ENCODE measurements at regions not wholly inside any gene's neighbourhood (a gene's known extent, or its start where the extent isn't known, plus 50 kb on each side); places are given as distances from the start of the nearest gene placed in this dataset.

DNA sequence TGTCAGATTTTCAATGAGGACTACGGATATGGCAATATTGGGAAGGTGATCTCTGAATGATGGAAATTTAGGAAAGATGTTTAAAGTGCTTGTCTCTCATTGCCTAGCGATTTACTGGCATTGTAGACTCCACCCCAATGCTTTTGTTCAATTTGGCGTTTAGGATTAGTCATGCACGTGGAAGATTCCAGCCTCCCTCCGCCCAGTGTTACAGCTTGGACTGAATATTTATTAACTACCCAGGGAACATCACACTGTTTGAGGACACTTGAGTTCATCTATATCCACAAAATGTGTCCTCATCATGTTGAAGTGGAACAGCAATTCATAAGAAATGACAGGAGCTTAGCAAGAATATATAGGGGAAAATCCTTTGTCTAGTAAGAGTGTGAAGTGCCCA lies 738.8 kb upstream of the RBFOX1 start:
- no peak for DNase-seq (ENCODE audit: low spot score)

DNA sequence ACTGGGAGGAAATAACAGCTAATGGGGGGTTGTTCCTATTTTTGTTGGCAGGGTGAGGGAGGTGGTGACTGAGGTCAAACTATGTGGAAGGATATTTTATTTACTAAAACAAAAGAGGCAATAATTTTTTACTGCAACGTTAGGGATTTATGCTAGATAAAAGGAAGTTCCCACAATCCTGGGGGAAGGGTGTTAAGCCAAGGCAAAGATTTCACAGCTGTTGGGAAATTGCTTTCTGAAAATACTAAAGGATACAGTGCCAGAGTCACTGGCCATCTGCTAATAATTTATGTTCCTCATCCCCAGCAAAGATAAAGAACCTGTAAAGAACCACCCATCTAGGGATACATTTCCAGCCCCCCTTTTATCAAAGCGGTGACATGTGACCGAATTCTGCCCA lies 756.0 kb upstream of the RBFOX1 start:
- no peak for DNase-seq (ENCODE audit: low spot score)

DNA sequence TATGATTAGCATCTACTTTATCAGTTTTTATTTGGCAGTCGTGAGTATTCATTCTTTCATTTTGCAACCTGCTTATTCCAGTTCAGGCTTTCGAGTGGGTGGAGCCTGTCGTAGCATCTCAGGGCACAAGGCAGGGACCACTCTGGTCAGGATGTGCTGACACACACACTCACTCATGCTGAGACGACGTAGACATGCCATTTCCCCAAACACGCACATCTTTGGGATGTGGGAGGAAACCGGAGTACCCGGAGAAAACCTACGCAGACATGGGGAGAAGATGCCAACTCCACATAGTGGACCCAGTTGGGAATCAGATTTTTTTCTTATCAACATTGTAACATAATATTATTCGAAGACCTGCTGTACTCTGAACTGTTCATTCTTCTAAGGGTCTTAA lies 756.5 kb upstream of the RBFOX1 start:
- DNase-seq (ENCODE audit: low spot score), result no peak

DNA sequence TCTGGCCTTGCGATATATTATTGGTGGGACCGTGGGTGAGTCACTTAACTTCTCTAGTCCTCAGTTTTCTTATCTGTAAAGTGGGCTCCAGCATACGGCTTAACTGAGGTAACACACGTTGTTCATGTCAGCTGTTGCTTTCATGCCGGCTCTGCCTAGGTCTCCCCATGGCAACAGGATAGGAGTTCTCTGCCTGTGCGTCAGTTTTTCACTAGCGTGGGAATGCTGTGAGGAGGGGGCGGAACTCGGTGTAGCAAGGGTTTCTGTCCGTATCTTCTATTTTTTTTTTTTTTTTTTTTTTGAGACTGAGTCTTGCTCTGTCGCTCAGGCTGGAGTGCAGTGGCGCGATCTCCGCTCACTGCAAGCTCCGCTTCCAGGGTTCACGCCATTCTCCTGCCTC lies 758.5 kb upstream of the RBFOX1 start:
- no peak for DNase-seq (ENCODE audit: low spot score)

DNA sequence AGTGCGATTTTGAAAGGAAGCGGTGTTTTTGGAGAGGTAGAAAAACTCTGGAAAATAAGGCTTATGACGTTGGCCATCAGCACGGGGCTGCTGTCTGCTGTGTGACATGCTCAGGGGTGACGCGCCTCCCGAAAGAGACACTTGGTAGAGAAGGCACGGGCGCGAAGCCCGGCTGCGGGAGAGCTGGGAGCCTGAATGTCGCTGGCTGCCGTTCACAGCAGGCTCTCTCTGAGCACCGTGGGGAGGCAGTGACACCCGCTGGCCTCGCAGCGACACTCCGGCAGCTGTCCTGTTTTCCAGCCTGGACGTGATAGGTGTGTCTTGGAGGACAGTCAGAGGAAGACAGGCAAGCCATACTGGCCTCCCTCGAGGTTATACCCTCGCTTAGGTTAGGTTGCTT lies 759.1 kb upstream of the RBFOX1 start:
- DNase-seq (ENCODE audit: low spot score), result peak; percentile 9

DNA sequence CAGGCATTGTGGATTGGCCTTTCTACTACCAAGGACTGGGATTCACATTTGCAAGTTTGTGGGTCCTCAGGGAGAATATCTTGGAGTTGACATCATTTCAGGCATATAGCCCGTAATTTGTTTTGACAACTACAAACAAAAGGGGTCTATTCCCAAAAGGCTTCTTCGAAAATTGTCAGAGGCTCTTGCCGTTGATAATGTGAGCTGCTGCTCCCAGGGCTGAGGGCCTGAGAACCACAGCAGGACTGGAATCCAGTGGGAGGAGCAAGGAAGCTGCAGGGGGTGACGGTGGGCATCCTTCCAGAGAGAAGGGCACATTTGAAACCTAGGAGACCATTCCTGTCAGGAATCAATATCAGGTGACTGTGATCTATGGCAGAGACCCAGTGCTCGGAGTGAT lies 761.6 kb upstream of the RBFOX1 start:
- no peak for DNase-seq (ENCODE audit: low spot score)

DNA sequence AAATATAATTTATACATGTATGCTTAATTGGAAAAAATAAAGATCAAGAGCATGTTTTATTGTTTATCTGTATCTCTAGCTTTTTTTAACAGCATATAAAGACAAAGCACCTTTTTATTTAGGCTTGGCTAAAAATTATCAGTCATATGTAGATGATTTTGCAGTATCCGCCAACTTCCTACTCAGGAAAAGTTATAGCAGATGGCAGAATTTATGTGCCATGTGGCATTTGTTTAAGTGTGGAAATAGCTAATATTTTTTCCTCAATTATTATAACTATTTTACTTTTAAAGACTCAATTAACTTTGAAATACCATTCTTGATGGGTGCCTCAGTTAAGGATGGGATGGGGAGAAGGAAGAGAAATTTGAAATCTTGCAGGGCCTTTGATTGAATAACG lies 762.1 kb upstream of the RBFOX1 start:
- no peak for DNase-seq (ENCODE audit: low spot score)

DNA sequence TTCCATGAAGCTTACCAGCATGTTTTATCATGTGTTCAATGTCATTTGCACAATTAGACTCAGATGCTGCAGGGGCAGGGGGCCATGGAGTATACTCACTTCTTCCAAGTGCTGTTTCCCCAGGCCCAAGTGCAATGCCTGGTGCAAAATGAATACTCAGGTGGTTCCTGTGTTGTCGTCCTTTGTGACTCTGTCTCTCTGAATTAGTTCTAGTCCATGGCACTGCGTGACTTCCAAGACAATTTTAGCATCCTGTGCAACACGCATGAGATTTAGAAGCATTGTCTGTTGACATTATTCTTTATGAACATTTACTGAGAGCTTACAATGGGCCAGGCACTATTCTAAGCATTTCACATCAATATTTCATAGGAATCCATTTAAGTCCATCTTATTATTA lies 769.7 kb upstream of the RBFOX1 start:
- no peak for DNase-seq (ENCODE audit: low spot score)

DNA sequence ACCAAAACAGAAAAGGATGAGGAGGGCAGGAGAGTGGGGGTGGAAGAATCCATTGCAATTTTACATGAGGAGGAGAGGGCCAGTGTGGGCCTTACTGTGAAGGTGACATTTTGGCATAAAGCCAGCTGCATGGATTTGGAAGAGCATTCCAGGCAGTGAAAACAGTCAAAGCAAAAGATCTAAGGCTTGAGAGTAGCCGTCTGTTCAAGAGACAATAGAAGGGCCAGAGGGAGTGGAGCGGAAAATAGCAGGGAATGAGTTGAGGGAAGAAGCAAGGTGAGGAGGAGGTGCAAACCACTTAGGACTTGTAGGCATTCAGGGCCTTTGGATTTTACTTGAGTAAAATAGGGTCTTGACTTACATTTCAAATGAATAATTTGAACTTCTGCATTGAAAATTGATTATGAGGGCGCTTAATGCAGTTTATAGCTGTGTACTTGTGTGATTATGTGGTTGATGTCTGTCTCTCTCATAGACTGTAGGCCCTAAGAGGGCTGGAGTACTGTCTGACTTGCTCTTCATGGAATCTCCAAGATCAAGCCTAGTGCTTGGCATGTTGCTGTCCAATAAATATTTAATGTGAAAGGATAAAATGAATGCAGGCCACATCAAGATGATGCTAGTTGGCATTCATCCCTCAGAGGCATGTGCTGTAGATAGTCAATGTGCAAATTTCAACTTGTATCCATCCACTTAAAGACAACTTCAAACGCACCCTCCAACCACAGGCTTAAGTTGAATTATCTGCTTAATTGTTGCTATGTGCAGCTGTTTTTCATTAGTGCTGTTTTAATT lies 772.1 kb upstream of the RBFOX1 start:
- no peak for DNase-seq (ENCODE audit: low spot score)

DNA sequence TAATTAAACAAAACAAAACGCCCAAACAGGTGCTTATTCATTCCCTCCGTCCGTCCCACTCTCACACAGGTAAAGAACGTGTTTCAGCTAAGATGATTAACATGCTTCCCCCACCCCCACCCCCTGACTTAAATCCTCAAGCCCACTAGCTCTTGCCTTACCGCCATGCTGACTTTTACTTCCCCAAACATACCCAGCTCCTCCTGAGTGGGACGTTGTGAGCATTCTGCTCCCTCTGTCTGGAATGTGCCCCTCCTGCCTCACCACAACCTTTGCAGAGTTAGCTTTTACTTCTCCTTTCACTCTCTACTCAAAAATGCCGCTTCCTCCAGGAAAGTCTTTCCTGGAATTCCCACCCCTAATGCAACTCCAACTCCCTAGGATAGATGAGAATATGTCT lies 774.0 kb upstream of the RBFOX1 start:
- DNase-seq (ENCODE audit: low spot score), result no peak

DNA sequence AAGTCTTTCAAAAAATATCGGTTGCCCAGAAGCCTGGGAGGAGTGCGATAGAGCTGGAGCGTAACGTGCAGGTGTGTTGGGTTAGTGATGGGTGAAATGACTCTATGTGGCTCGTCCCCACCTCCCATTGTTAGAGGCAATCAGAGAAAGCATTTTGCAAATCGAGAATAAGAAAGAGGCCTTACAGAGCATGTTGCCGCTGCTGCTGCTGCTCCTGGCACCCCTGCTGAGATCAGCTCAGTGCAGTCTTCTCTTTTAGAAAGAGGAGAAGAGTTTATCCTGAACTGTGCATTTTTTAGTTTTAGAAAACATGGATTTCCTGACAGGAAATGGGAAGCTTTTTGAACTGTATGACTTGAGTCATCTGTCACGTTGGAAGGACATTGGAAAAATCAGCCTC lies 774.5 kb upstream of the RBFOX1 start:
- no peak for DNase-seq (ENCODE audit: low spot score)

DNA sequence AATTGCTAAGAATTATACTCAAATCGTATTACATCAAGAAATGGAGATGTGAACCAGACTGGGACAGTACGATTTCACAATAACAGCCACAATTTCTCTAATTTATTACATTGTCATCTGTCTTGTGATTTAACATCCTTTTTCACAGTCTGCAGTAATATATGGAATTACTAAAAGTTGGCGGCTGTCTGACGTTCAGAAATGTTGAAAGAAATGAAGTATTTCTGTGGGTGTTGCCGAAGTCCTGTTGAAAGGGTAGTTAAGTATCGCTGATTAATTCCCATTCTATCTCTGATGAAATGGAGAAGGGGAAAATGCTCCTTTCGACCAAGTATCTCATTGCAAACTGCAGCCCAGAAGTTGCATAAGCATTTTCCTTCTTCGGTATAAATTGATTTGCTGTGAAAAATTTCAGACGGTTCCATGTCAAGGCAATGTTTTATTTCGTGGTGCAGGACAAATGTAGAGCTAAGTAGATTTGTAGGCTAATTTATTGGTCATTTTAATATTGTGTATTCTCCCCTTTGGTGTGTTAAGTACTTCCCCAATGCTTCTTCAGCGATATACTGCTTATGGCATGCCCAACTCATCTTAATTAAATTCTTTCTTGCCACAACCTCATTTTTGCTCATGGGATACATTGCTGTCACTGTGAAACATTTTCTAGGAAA lies 775.2 kb upstream of the RBFOX1 start:
- DNase-seq (ENCODE audit: low spot score), result no peak

DNA sequence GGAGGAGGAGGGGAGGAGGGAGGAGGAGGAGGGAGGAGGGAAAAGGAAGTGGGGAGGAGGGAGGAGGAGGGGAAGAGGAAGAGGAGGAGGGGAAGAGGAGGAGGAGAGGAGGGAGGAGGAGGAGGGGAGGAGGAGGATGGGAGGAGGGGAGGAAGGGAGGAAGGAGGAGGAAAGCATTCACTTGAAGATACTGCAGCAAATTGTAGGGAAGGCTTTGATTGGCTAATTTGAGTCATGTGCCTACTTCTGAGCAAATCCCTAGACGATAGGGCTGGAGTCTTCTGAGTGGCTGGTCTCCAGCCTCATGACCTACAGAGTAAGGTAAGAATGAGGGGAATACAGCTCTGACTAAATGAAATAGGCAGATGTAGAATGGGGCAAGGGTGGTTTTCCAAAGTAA lies 783.2 kb upstream of the RBFOX1 start:
- no peak for DNase-seq (ENCODE audit: low spot score)

DNA sequence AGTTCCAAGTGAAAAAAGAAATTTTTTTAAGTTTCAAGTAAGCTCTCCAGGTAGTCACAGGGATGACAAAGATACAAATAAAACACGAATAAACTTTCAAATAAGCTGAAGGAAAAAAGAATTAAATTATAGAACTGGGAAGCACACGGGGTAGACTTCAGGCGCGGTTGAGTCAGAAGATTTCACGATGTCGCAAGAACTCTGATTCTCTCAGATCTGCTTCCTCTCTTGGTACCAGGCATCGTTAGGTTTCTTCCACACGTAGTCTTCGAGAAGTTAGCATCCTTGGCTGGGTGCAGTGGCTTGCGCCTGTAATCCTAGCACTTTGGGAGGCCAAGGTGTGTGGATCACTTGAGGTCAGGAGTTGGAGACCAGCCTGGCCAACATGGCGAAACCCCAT lies 784.1 kb upstream of the RBFOX1 start:
- DNase-seq (ENCODE audit: low spot score), result no peak

DNA sequence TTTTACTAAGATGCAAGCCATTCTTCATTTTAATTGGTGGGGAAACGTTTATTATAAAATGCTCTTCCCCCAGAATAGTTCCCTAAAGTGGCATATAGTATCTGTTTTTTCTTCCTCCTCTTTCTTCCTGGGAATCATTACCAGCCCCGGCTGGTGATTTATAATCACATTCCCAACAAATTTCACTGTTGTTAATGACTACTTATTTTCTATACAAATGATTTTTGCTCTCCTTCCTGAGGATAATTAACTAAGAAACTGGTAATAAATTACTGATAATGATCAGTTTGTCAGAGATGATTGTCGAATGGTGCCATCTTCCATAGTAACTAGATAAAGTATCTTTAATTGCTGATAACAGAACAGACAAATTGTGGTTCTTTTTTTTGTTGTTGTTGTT lies 785.5 kb upstream of the RBFOX1 start:
- DNase-seq (ENCODE audit: low spot score), result no peak

DNA sequence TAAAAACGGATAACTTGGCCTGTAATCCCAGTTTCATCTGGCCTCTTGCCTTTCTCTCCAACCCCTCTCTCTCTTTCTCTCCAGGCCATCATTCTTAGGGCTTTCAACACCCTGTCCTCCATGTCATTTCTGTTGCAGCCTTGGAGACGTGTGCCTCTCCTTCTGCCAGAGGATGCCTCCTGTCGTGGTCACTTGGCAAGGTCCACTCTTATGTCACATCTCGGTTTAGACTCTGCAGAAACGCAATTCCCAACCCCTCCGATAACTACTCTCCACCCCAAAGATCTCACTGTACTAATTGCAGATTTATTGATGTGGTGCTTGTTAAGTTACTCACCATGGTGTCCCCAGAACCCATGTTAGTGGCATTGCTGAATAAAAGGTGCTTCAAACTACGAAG lies 787.3 kb upstream of the RBFOX1 start:
- no peak for DNase-seq (ENCODE audit: low spot score)

DNA sequence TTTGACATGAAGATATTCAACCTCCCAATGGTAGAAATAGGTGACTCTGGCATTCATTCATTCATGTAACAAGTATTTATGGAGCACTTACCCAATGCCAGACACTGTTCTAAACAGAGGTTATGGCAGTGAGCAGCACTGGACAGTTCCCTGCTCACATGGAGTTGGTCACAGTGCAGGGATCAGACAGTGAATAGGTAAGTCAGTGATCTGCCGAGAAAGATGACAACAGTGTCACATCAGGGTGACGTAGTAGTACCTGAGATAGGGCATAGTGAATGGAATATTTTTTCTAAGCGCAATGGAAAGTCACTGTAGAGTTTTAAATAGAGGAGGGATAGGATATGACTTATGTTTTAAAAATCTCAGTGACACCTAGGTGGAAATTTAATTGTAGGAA lies 791.4 kb upstream of the RBFOX1 start:
- no peak for DNase-seq (ENCODE audit: low spot score)

DNA sequence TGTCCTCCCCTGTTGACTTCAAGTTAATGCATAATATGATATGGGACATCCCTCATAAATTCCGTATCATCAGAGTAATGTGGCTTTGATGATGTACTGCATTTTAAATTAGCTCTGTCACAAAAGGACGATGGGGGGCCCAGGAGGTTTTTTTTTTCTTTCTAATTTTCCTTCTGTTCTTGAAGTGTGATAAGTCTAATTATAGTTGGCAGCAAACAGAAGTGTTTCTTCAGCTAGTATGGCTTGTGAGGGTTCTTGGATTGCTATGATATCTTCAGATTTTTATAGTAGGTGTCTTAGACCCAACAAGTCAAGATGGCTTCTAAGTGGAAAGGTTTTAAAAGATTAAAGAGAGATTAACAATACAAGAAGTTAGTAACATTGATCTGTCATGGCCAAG lies 796.2 kb upstream of the RBFOX1 start:
- DNase-seq (ENCODE audit: low spot score), result no peak

DNA sequence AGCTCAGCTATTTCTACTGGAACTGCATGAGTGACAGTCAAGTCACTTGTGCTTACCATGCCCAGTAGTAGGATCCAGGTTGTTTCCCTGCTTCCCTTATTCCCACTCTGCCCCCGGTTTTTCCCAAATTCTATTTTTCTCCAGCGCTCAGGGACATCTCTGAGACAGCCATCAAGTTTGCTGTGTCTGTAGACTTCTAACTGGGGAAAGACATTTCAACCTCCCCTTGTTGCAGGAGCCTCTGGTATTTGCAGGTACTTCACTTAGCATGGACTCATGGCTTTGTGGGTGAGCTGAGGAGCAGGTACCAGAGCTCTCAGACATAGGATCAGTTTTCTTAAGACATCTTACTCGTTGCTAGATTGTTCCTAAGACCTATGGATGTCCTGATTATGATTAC lies 801.6 kb upstream of the RBFOX1 start:
- DNase-seq (ENCODE audit: low spot score), result no peak

DNA sequence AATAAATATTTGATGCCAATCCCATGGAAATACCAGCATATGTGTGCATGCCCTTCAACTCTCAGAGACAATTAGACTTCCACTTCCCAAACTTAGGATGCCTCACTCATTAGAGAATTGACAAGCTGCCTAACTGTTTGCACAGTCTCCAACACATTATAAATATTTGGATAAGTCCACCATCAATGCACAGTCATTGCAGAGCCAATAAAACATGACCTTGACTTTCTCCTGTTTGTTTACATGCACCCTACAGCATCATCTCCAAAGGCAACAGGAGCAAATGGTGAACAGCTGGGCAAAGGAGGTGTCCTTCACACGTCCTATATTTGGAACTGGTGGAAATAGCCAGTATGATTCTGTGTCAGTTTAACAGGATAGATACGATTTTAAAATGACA lies 804.4 kb upstream of the RBFOX1 start:
- DNase-seq (ENCODE audit: low spot score), result no peak

DNA sequence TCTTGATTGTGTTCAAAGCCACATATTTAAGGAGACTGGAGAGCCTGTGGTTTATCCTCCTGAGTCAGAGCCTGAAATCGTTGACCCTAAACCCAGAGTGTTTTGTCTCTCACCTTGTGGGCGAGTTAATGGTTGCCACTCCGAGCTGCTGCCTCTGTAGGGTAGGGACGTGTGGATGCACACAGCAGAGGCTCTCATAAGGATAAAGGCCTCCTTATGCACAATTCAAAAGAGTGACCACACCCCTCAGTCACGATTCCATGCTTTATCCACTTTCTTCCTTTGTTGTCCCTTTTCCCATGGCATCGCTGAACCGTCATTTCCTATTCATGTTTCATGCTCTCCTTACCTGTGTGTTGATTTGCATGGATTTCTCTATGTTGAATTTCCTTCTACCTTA lies 805.0 kb upstream of the RBFOX1 start:
- no peak for DNase-seq (ENCODE audit: low spot score)

DNA sequence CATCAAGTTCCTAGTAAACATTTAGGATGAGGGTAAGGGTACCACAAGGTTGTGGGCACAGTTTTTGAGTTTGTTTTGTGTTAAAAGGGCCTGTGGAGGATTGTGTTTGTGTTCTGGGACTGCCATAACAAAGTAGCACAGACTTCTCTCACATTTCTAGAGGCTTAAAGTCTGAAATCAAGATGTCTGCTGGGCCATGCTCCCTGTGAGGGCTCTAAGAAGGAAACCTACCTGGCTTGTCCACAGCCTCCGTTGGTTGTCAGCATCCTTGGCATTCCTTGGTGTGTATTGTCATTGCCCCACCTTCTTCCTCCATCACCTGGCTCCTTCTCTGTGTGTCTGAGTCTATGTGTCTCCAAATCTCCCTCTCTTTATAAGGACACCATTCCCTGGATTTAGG lies 808.1 kb upstream of the RBFOX1 start:
- DNase-seq (ENCODE audit: low spot score), result no peak

DNA sequence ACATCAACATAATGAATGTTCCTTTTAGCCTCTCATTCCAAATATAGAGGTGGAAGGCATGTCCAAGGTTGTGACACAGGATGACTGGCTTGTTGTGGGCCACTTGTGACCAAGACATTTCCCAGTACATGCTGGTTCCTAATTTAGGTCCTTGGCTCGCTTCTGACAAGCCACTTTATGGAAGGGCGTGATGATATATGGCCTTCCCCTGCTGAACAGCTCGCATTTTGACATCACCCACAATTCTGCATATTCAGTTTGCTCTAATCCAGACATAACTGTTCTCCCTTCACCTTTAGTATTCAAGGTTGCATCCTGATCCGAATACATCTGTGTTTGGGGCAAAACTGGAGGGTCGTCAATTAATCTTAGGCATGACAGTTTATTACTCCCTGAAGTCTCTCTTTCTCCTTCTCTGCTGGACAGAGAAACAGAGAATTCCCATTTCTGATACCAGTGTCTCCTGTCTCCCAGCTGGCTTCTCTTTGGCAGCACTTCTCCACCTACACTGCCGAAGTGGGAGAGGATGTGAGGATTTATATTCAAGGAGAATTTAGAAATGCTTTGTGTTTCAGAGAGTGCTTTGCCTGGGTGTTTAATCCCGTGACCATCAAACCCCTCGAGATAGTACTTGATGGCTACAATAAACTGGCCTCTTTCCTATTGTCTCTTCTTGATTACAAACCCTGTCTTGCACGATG lies 815.5 kb upstream of the RBFOX1 start:
- DNase-seq (ENCODE audit: low spot score), result no peak
